ENCODE measurements at regions not wholly inside any gene's neighbourhood (a gene's known extent, or its start where the extent isn't known, plus 50 kb on each side); places are given as distances from the start of the nearest gene placed in this dataset.

DNA sequence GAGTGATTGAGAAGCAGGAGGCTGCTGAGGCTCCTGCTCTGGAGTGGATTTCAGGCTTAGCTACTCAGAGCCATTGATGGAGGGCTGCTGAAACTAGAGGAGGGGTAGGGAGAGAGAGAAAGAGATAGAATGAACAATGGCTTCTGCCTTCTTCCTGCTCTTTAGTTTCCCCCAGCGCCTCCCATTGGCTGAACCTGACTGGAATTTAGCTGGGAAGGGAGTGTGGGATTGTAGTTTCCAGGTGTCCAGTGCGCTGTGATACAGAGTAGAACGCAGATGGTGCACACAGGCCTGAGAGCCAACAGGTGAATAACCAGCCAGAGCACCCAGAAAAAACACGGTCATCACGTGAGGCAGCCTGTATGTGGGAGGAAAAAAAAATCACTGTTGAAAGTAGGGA, 140.1 kb downstream of the IL20RB start:
- ChIA-PET POLR2A (no interaction called here), CTCF (interaction anchor here (0.6 kb wide), 1 partner anchor 615 kb away, joined by 4 read pairs; no protein-coding TSS in a partner anchor)
- H3K4me3 ChIP-seq = no peak overlapping the region
- WGBS (ENCODE audit: missing lambda C conversion rate) = 10% methylated on average over 5 of the region's 5 CpGs
- TF ChIP-seq EP300 (IDR thresholded peaks at IDR 0.05) = no peak
- TF ChIP-seq FOSL2 (IDR thresholded peaks at IDR 0.05) = no peak
- TF ChIP-seq FOSL2 (CRISPR knock-in tag; IDR thresholded peaks at IDR 0.05) = no peak
- no peak for TF ChIP-seq TP53 (CRISPR knock-in tag; IDR thresholded peaks at IDR 0.05)
- TF ChIP-seq ZFP36 (IDR thresholded peaks at IDR 0.05; ENCODE audit: borderline replicate concordance, partially characterized antibody) = no peak
- no peak for TF ChIP-seq ZSCAN20 (CRISPR knock-in tag; IDR thresholded peaks at IDR 0.05)
- no peak for TF ChIP-seq FOXS1 (CRISPR knock-in tag; IDR thresholded peaks at IDR 0.05)
- no peak for TF ChIP-seq NR3C1 (IDR thresholded peaks at IDR 0.05)
- TF ChIP-seq CHD4 (IDR thresholded peaks at IDR 0.05; ENCODE audit: borderline replicate concordance) = no peak
- no peak for TF ChIP-seq HDAC2 (IDR thresholded peaks at IDR 0.05)
- no peak for TF ChIP-seq USF2 (IDR thresholded peaks at IDR 0.05)
- TF ChIP-seq HOXB13 (CRISPR knock-in tag; IDR thresholded peaks at IDR 0.05; ENCODE audit: low read depth) = no peak
- ATAC-seq (no peak), FAIRE-seq (no peak), DNase-seq (ENCODE audit: low read depth in 1 of 2, low spot score in 1 of 2) (no peak)
- H3K4me2 ChIP-seq = no peak overlapping the region
- no peaks in the 10 kb centered on the region for H3K4me1 ChIP-seq
- no peak overlapping the region for H3K27ac ChIP-seq
- no peaks in the 10 kb centered on the region for H3K9me3 ChIP-seq

DNA sequence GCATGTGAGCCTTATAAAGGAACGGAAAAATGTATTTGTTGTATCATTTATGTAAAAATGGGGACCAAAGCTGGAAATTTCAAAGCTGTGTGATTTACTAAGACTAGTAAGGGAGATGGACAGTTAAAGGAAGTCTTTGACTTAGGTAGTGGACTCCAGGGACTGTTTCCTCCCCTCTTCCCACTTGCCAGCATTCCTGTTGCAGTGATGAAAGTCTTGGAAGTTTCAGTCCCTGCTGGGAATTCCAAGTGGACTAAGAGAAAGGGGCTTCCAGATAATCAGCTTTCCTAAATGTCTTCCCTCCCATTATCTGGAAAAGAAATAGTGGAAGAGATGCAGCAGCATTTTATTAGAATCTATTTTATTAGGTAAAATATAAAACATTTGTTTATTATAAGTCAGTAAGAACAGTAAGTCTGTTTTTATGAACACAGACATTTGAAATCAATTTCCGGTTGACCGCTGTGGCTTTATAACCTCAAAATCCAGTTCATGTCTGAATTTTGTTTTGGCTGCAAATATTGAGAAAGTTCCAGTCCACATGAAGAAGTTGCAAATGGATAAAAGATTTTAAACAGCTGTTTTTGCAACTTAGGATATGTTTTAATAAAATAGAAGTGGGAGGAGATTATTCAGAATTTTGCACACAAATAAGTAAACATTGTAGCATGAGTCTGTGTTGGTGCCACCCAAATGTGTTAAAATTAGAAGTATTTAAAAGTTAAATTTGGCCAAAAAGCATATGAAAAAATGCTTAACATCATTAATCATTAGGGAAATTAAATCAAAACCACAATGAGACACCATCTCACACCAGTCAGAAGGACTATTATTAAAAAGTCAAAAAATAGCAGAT, 141.8 kb downstream of the IL20RB start:
- 66% methylated on average over 3 of the region's 3 CpGs for WGBS (ENCODE audit: missing lambda C conversion rate)
- ATAC-seq = no peak
- CTCF ChIA-PET = no interaction called here

More for the DNA sequence above, 141.8 kb downstream of the IL20RB start:
- TF ChIP-seq, protein P1, sequence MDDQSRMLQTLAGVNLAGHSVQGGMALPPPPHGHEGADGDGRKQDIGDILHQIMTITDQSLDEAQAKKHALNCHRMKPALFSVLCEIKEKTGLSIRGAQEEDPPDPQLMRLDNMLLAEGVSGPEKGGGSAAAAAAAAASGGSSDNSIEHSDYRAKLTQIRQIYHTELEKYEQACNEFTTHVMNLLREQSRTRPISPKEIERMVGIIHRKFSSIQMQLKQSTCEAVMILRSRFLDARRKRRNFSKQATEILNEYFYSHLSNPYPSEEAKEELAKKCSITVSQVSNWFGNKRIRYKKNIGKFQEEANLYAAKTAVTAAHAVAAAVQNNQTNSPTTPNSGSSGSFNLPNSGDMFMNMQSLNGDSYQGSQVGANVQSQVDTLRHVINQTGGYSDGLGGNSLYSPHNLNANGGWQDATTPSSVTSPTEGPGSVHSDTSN (IDR thresholded peaks at IDR 0.05) = no peak
- TF ChIP-seq CEBPB (IDR thresholded peaks at IDR 0.05) (no peak), ELK1 (IDR thresholded peaks at IDR 0.05; ENCODE audit: low read depth, low read length) (no peak), BHLHE40 (IDR thresholded peaks at IDR 0.05; ENCODE audit: low read depth, low read length) (no peak), REST (IDR thresholded peaks at IDR 0.05) (no peak), CBX2 (IDR thresholded peaks at IDR 0.05; ENCODE audit: borderline replicate concordance, low read depth) (no peak), EP300 (IDR thresholded peaks at IDR 0.05) (no peak), ATOH8 (CRISPR knock-in tag; IDR thresholded peaks at IDR 0.05; ENCODE audit: low read depth) (no peak), NPAS2 (CRISPR knock-in tag; IDR thresholded peaks at IDR 0.05; ENCODE audit: borderline replicate concordance) (no peak), SMC3 (IDR thresholded peaks at IDR 0.05) (no peak), FOSB (CRISPR knock-in tag; IDR thresholded peaks at IDR 0.05) (no peak), ZC3H11A (IDR thresholded peaks at IDR 0.05) (no peak), GATA3 (IDR thresholded peaks at IDR 0.05; ENCODE audit: borderline replicate concordance) (no peak), USF2 (IDR thresholded peaks at IDR 0.05) (no peak)
- TF ChIP-seq, protein P2, sequence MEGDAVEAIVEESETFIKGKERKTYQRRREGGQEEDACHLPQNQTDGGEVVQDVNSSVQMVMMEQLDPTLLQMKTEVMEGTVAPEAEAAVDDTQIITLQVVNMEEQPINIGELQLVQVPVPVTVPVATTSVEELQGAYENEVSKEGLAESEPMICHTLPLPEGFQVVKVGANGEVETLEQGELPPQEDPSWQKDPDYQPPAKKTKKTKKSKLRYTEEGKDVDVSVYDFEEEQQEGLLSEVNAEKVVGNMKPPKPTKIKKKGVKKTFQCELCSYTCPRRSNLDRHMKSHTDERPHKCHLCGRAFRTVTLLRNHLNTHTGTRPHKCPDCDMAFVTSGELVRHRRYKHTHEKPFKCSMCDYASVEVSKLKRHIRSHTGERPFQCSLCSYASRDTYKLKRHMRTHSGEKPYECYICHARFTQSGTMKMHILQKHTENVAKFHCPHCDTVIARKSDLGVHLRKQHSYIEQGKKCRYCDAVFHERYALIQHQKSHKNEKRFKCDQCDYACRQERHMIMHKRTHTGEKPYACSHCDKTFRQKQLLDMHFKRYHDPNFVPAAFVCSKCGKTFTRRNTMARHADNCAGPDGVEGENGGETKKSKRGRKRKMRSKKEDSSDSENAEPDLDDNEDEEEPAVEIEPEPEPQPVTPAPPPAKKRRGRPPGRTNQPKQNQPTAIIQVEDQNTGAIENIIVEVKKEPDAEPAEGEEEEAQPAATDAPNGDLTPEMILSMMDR (IDR thresholded peaks at IDR 0.05) = no peak
- FAIRE-seq (no peak), DNase-seq (ENCODE audit: low read depth in 1 of 2, low spot score in 1 of 2) (no peak)
- Histone ChIP-seq H3K27ac (no peak overlapping the region), H3K4me1 (no peaks in the 10 kb centered on the region), H3K9me3 (no peaks in the 10 kb centered on the region), H3K4me3 (no peak overlapping the region), H3K4me2 (no peak overlapping the region)
- POLR2A ChIA-PET = no interaction called here

All from A549 (cell line).